ENCODE measurements at regions not wholly inside any gene's neighbourhood (a gene's known extent, or its start where the extent isn't known, plus 50 kb on each side); places are given as distances from the start of the nearest gene placed in this dataset.

DNA sequence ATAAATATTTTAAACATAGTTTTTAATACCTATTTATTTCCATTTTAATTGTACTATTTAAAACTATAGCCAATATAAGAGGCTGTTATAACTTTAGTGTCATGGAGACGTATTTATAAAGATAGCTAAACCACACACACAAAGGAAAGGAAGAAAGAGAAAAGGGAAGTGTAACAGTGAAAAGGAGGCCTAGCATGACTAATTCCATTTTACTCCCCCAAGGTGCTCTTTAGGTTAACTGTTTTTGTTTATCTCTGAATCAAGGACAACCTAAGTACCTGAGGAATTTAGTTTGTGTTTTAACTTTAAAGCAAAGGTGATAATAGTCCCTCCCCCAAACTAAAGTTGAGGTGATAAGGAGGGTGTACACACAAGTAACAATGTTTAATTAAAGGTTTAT, 1188.9 kb upstream of the C9orf72 start:
- TF ChIP-seq, protein P1, sequence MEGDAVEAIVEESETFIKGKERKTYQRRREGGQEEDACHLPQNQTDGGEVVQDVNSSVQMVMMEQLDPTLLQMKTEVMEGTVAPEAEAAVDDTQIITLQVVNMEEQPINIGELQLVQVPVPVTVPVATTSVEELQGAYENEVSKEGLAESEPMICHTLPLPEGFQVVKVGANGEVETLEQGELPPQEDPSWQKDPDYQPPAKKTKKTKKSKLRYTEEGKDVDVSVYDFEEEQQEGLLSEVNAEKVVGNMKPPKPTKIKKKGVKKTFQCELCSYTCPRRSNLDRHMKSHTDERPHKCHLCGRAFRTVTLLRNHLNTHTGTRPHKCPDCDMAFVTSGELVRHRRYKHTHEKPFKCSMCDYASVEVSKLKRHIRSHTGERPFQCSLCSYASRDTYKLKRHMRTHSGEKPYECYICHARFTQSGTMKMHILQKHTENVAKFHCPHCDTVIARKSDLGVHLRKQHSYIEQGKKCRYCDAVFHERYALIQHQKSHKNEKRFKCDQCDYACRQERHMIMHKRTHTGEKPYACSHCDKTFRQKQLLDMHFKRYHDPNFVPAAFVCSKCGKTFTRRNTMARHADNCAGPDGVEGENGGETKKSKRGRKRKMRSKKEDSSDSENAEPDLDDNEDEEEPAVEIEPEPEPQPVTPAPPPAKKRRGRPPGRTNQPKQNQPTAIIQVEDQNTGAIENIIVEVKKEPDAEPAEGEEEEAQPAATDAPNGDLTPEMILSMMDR (conservative IDR thresholded peaks at IDR 0.05), result no peak
- no peak for TF ChIP-seq EZH2 (IDR thresholded peaks at IDR 0.05; ENCODE audit: low read depth)

Data from PC-9 (cell line).